Uterus (tissue), 2 donors: ENCODE measurements at regions not wholly inside any gene's neighbourhood (a gene's known extent, or its start where the extent isn't known, plus 50 kb on each side); places are given as distances from the start of the nearest gene placed in this dataset.

Source experiments
- POLR2A ChIP-seq, 2 donors: fragments of 450-650 bp; IDR thresholded peaks; one replicate each; pipeline ENCODE4 v1.6.1; 2016; ENCODE audit warnings: antibody characterized with exemption in 2 of 2, mild to moderate bottlenecking in 1 of 2, moderate library complexity in 1 of 2
- TF ChIP-seq, protein P1 (sequence below), 4 experiments: fragments of 200-600 bp in 2 of 4; fragments of 450-650 bp in 2 of 4; sonication (generic) in 2 of 4; IDR thresholded peaks; one replicate each; pipeline ENCODE4 v1.5.1; 2016 to 2019; ENCODE audit warnings: antibody characterized with exemption in 4 of 4, mild to moderate bottlenecking in 2 of 4, moderate library complexity in 1 of 4

DNA sequence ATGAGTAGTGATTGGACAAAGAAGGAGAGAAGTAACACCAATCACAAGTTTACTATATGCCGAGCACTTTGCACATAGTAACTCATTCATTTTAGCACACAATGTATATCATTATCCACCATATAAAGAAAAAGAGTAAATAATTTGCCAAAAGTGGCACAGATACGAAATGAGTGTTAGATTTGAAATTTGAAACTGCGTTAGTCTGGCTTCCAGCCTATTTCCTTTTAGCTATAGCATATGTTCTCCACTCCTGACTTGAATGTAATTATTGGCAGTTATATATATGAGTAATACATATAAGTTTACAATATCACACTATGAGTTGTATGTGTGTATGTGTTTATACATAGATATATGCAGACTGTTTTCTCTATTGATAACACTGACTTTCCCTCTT, 98.6 kb downstream of the NOL4 start:
- TF ChIP-seq, protein P1, sequence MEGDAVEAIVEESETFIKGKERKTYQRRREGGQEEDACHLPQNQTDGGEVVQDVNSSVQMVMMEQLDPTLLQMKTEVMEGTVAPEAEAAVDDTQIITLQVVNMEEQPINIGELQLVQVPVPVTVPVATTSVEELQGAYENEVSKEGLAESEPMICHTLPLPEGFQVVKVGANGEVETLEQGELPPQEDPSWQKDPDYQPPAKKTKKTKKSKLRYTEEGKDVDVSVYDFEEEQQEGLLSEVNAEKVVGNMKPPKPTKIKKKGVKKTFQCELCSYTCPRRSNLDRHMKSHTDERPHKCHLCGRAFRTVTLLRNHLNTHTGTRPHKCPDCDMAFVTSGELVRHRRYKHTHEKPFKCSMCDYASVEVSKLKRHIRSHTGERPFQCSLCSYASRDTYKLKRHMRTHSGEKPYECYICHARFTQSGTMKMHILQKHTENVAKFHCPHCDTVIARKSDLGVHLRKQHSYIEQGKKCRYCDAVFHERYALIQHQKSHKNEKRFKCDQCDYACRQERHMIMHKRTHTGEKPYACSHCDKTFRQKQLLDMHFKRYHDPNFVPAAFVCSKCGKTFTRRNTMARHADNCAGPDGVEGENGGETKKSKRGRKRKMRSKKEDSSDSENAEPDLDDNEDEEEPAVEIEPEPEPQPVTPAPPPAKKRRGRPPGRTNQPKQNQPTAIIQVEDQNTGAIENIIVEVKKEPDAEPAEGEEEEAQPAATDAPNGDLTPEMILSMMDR (IDR thresholded peaks at IDR 0.05), result no peak
- TF ChIP-seq POLR2A (IDR thresholded peaks at IDR 0.05), result no peak
